ENCODE measurements at regions not wholly inside any gene's neighbourhood (a gene's known extent, or its start where the extent isn't known, plus 50 kb on each side); places are given as distances from the start of the nearest gene placed in this dataset.
"Not testable (repeated sequence)": the region's sequence is repeated elsewhere in the genome, so short reads cannot be mapped to it uniquely, and the experiment has no call there.

DNA sequence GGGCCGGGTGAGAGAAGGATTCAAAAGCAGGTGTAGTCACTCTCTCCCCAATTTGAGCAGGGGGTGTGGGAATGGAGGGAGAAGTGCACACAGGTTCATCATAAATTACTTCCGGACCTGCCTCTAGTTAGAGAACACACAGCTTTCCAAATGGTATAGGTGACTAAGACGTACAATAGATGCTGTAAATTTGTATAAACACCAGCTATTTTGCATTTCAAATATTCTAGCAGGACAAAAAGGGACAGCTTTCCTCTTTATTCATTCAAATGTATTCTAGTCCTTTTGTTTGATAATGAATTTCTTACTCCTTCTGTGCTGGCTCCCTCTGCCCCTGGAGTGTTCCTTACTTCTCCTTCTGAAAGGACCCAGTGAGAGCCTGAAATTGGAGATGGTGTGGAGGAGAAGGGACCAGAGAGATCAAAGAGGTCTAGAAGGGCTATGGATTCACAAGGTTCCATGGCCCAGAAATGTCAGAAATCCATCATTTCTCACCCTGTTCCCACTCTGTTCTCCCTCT, 53.2 kb upstream of the SH3BP4 start:
- ATAC-seq (no peak), DNase-seq (ENCODE audit: low read depth, low spot score) (no peak), FAIRE-seq (no peak)
- Histone ChIP-seq H3K9me3 (replicated peaks; ENCODE audit: control insufficient read depth, insufficient read depth, low read length) (no peaks in the 10 kb centered on the region), H3K36me3 (ENCODE audit: control insufficient read depth in 2 of 2, insufficient read depth in 2 of 2, low read length in 1 of 2) (no peaks in the 10 kb centered on the region), H3K4me1 (ENCODE audit: control insufficient read depth, insufficient read depth, low read length) (no peaks in the 10 kb centered on the region), H3K79me2 (ENCODE audit: control insufficient read depth, insufficient read depth, low read length) (no peaks in the 10 kb centered on the region), H4K20me1 (ENCODE audit: control insufficient read depth, insufficient read depth) (no peaks in the 10 kb centered on the region), H3K4me2 (ENCODE audit: control insufficient read depth, insufficient read depth) (no peak overlapping the region), H2AFZ (ENCODE audit: control insufficient read depth, low read depth, low read length) (no peak overlapping the region), H3K4me3 (no peak overlapping the region), H3K27me3 (replicated peaks in 1 of 2; ENCODE audit: control insufficient read depth in 2 of 2, insufficient read depth in 2 of 2, low read length in 1 of 2) (no peaks in the 10 kb centered on the region), H3K27ac (ENCODE audit: control insufficient read depth, insufficient read depth) (no peak overlapping the region), H3K9ac (ENCODE audit: control insufficient read depth, insufficient read depth, low read length) (no peak overlapping the region)
- POLR2A ChIA-PET = no interaction called here
- 6% methylated on average over 3 of the region's 3 CpGs for WGBS (ENCODE audit: insufficient coverage, insufficient replicate concordance, low lambda C conversion rate, missing lambda C conversion rate)
- in situ Hi-C loops (cut with MboI) = no loop called here
- CTCF ChIA-PET = no interaction called here
- no peak for TF ChIP-seq MTA2 (IDR thresholded peaks at IDR 0.05; ENCODE audit: low read depth)
- RAD21 ChIA-PET (ENCODE audit: unreplicated experiment) = no interaction called here
- no TSS peak for BruUV-seq (replicated peaks)
- intact Hi-C loops (cut with micrococcal nuclease; ENCODE audit: unreplicated experiment) = no loop called here
- SMC1A ChIA-PET (ENCODE audit: uncharacterized antibody, unreplicated experiment) = no interaction called here

DNA sequence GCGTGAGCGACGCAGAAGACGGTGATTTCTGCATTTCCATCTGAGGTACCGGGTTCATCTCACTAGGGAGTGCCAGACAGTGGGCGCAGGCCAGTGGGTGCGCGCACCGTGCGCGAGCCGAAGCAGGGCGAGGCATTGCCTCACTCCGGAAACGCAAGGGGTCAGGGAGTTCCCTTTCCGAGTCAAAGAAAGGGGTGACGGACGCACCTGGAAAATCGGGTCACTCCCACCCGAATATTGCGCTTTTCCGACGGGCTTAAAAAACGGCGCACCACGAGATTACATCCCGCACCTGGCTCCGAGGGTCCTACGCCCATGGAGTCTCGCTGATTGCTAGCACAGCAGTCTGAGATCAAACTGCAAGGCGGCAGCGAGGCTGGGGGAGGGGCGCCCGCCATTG, 63.4 kb upstream of the SH3BP4 start:
- H3K27ac ChIP-seq (ENCODE audit: control insufficient read depth, insufficient read depth); H4K20me1 ChIP-seq (ENCODE audit: control insufficient read depth, insufficient read depth); H3K36me3 ChIP-seq (ENCODE audit: control insufficient read depth in 2 of 2, insufficient read depth in 2 of 2, low read length in 1 of 2); BruUV-seq (replicated peaks); H3K9ac ChIP-seq (ENCODE audit: control insufficient read depth, insufficient read depth, low read length); H3K9me3 ChIP-seq (replicated peaks; ENCODE audit: control insufficient read depth, insufficient read depth, low read length); H3K27me3 ChIP-seq (replicated peaks in 1 of 2; ENCODE audit: control insufficient read depth in 2 of 2, insufficient read depth in 2 of 2, low read length in 1 of 2); SMC1A ChIA-PET (ENCODE audit: uncharacterized antibody, unreplicated experiment); CTCF ChIA-PET; RAD21 ChIA-PET (ENCODE audit: unreplicated experiment); H3K4me2 ChIP-seq (ENCODE audit: control insufficient read depth, insufficient read depth); in situ Hi-C loops (cut with MboI); ATAC-seq; DNase-seq (ENCODE audit: low read depth, low spot score); H3K79me2 ChIP-seq (ENCODE audit: control insufficient read depth, insufficient read depth, low read length); H2AFZ ChIP-seq (ENCODE audit: control insufficient read depth, low read depth, low read length); H3K4me1 ChIP-seq (ENCODE audit: control insufficient read depth, insufficient read depth, low read length); intact Hi-C loops (cut with micrococcal nuclease; ENCODE audit: unreplicated experiment); FAIRE-seq; POLR2A ChIA-PET; H3K4me3 ChIP-seq: not testable (repeated sequence)
- WGBS (ENCODE audit: insufficient coverage, insufficient replicate concordance, low lambda C conversion rate, missing lambda C conversion rate) = 68% methylated on average over 18 of the region's 34 CpGs

DNA sequence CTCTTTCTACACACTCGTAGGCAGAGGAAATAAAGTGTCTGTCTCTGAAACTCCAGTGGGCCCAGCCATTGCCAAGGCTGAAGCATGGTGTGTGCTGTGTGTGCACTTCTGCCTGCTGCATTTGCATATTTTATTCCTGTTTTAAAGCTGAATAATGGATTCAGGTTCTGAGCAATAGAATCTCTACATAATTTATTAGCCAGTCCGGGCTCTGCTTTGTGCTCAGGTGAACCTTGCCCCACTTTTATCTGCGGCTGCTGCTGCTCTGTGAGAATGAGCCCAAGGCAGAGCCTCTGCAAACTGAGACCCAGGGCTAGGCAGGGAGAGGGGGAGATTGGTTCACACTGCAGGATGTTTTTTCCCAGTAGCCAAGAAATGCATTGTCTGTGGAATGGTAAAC, 64.6 kb upstream of the SH3BP4 start:
- no peak overlapping the region for H3K9ac ChIP-seq (ENCODE audit: control insufficient read depth, insufficient read depth, low read length)
- ATAC-seq = no peak
- no peaks in the 10 kb centered on the region for H3K27me3 ChIP-seq (replicated peaks in 1 of 2; ENCODE audit: control insufficient read depth in 2 of 2, insufficient read depth in 2 of 2, low read length in 1 of 2)
- H3K36me3 ChIP-seq (ENCODE audit: control insufficient read depth in 2 of 2, insufficient read depth in 2 of 2, low read length in 1 of 2) = no peaks in the 10 kb centered on the region
- no peak overlapping the region for H3K4me2 ChIP-seq (ENCODE audit: control insufficient read depth, insufficient read depth)
- H3K79me2 ChIP-seq (ENCODE audit: control insufficient read depth, insufficient read depth, low read length) = no peaks in the 10 kb centered on the region
- RAD21 ChIA-PET (ENCODE audit: unreplicated experiment) = no interaction called here
- DNase-seq (ENCODE audit: low read depth, low spot score) = no peak
- no peaks in the 10 kb centered on the region for H3K4me1 ChIP-seq (ENCODE audit: control insufficient read depth, insufficient read depth, low read length)
- SMC1A ChIA-PET (ENCODE audit: uncharacterized antibody, unreplicated experiment) = no interaction called here
- in situ Hi-C loops (cut with MboI) = no loop called here
- H3K4me3 ChIP-seq = no peak overlapping the region
- H3K9me3 ChIP-seq (replicated peaks; ENCODE audit: control insufficient read depth, insufficient read depth, low read length) = no peaks in the 10 kb centered on the region
- H3K27ac ChIP-seq (ENCODE audit: control insufficient read depth, insufficient read depth) = no peak overlapping the region
- intact Hi-C loops (cut with micrococcal nuclease; ENCODE audit: unreplicated experiment) = no loop called here
- WGBS (ENCODE audit: insufficient coverage, insufficient replicate concordance, low lambda C conversion rate, missing lambda C conversion rate) = 13% methylated on average over 3 of the region's 3 CpGs
- CTCF ChIA-PET = no interaction called here
- TF ChIP-seq TAF1 (IDR thresholded peaks at IDR 0.05; ENCODE audit: borderline replicate concordance, low read depth, low read length) (no peak), IKZF1 (conservative IDR thresholded peaks at IDR 0.05) (no peak), TARDBP (IDR thresholded peaks at IDR 0.05; ENCODE audit: borderline replicate concordance) (no peak)
- H2AFZ ChIP-seq (ENCODE audit: control insufficient read depth, low read depth, low read length) = no peak overlapping the region
- BruUV-seq (replicated peaks) = no TSS peak
- no peak for FAIRE-seq
- no peaks in the 10 kb centered on the region for H4K20me1 ChIP-seq (ENCODE audit: control insufficient read depth, insufficient read depth)
- POLR2A ChIA-PET = no interaction called here
